ENCODE measurements at regions not wholly inside any gene's neighbourhood (a gene's known extent, or its start where the extent isn't known, plus 50 kb on each side); places are given as distances from the start of the nearest gene placed in this dataset.

GRCh38 chr3:87414271-87414670, 137.9 kb upstream of the POU1F1 start:
- no peak for DNase-seq (ENCODE audit: low spot score)

DNA sequence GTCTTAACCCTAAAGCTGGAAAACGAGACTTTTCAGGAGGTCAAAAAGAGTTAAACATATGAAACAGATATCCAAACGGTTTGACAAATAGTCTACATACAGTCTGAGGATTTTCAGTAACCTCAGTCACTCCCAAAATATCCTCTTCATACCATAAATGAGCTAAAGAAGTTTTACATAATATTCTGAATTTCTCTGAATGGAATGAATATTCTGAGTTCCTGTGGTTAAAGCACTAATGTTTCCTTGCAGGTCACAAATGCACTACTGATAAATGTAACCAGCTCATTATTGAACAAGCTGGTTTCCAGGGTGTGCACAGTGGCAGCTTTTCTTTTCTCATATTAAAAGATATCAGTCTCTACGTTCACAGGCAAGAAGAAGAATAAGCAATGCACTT, 137.4 kb upstream of the POU1F1 start:
- DNase-seq (ENCODE audit: low spot score): no peak

- peak; percentile 2 for DNase-seq (ENCODE audit: low spot score)
Observed at GRCh38 chr3:87410110-87410509, 133.7 kb upstream of the POU1F1 start.

- DNase-seq (ENCODE audit: low spot score): no peak
Observed at GRCh38 chr3:87398168-87398801, 121.9 kb upstream of the POU1F1 start.

GRCh38 chr3:87397211-87397610, 120.8 kb upstream of the POU1F1 start:
- DNase-seq (ENCODE audit: low spot score): no peak

GRCh38 chr3:87390821-87391220, 114.4 kb upstream of the POU1F1 start:
- DNase-seq (ENCODE audit: low spot score): no peak

- DNase-seq (ENCODE audit: low spot score): no peak
Observed at GRCh38 chr3:87390353-87390752, 114.0 kb upstream of the POU1F1 start.

DNA sequence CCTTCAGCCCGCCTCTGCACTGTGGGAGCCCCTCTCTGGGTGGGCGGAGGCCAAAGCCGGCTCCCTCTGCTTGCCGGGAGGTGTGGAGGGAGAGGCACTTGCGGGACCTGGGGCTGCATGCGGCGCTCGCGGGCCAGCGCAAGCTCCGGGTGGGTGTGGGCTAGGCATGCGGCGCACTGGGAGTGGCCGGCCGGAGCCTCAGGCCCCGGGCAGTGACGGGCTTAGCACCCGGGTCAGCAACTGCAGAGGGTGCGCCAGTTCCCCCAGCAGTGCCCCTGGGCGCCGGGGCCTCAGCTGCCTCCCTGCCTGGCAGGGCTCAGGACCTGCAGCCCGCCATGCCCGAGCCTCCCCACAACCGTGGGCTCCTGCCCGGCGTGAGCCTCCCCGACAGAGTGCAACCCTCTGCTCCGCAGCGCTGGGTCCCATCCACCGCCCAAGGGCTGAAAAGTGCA, 98.9 kb upstream of the POU1F1 start:
- no peak for DNase-seq (ENCODE audit: low spot score)

DNA sequence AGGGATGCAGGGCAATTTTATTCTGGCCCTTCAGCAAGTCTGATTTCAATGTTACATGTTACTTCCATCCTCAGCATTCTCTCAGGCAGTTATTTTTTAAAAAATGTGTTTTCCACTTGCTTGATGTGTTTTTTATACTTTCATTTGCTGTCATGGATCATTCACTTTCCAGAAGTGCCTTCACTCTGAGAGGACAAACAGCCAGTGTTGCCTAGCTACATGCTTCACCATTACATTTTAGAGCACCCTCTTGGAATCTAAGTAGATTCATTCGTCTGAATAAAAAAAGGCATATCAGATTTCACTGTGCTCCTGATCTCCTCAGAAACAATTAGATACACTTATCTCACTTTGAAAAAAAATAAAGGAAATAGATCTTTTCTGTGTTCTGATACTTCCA, 93.6 kb upstream of the POU1F1 start:
- DNase-seq (ENCODE audit: low spot score): no peak

DNA sequence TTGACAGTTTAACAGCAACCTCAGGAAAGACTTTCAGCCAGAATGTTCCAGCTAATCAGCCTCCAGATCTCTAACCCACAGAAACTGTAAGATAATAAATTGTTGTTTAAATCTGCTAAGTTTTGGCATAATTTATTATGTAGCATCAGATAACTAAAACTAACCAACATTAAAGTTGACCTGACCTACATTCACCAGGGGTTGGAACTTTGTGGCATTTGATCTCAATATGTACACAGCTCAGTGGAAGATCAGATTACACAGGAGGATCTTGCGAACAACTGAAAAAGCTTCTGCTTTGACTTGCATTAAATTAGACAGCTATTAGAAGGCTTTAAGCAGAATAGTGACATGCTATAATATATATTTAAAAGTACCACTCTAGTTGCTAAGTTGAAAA, 91.4 kb upstream of the POU1F1 start:
- no peak for DNase-seq (ENCODE audit: low spot score)

DNA sequence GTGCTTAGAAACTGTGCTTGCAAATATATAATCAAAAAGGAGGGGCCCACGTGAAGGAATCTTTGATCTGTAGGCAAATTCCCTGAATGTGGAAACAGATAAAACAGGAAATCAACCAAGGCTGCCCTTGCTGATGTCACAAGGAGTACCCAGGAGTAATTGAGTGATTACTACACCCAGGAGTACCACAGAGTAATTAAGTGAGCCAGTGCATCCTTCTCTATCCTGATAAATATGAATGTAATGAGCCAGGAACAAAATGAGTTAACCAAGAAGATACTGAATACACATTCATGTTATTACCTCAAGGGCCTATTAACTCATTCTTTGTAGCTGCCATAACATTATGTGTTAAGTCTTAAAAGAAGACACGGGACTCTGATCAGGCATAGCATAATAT, 87.3 kb upstream of the POU1F1 start:
- no peak for DNase-seq (ENCODE audit: low spot score)

DNA sequence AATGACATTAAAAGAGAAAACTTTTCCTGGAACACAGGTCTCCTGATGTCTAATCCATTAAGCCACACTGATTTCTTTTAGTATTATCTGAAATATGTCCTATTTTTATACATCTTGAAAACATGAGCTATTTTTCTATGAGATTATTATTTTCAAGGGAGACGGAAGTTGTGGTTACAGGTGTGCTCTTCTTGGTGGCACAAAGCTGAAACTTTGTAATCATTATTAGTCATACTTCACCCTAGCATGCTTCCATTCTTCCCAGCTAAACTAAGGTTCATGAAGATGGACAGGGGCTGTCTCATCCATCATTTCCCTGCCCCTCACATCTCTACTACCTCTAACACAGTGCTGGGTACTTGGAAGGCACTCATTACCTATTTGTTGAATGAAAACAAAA, 85.6 kb upstream of the POU1F1 start:
- DNase-seq (ENCODE audit: low spot score): no peak

- no peak for DNase-seq (ENCODE audit: low spot score)
Observed at GRCh38 chr3:87361271-87361670, 84.9 kb upstream of the POU1F1 start.

DNA sequence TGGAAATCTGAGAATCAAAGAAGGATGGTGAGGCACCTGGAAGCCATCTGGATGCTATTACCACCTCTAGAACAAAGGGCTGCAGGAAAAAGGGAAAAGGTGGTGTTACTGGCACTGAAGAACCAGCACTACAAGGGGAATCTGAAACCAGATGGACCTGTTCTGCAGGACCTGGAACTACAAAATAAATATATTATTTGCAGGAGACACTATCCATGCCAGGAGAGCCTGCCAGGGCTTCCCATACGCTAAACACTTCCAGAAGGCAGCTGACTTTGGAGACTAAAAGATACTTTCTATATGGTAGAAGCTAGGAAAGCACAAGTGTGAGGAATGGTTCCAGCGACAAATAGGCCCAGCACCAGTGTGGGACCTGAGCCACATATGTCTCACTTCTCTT, 83.4 kb upstream of the POU1F1 start:
- DNase-seq (ENCODE audit: low spot score): no peak

GRCh38 chr3:87359025-87359424, 82.6 kb upstream of the POU1F1 start:
- DNase-seq (ENCODE audit: low spot score): no peak

DNA sequence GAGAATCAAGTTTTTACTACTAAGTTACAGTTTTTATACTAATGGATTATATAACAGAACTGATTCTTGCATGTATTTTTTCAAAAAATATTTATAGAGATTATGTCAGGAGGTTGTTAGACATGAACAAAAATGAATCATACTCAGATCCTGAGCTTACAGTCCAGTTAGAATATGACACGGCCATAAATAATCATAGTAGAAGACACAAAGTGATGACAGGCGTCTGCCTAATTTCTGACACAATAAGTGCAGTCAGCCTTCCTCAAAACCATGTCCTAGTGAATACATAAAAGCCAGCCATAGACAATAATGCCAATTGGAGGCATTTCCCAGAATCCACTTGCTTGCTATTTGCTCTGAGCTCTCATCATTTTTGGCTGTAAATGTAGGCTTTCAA, 81.7 kb upstream of the POU1F1 start:
- DNase-seq (ENCODE audit: low spot score): no peak

DNA sequence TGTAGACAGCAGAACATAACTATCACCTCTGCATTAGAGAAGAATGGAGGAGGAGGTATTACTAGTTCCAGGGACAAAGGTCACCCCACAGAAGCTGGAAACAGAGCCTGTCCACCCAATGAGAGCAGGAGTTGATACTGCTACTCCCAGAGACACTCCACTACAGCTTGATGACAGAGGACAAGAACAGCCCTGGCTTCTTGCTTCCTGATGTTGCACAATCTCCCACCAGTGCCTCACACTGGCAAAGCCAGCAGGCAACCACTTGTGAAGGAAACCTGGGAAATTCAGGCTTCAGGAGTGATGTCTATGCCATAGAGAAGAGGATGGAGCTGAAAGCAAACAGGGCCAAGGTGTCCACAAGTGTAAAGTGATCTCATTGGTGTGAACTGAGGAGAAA, 78.0 kb upstream of the POU1F1 start:
- DNase-seq (ENCODE audit: low spot score): no peak

DNA sequence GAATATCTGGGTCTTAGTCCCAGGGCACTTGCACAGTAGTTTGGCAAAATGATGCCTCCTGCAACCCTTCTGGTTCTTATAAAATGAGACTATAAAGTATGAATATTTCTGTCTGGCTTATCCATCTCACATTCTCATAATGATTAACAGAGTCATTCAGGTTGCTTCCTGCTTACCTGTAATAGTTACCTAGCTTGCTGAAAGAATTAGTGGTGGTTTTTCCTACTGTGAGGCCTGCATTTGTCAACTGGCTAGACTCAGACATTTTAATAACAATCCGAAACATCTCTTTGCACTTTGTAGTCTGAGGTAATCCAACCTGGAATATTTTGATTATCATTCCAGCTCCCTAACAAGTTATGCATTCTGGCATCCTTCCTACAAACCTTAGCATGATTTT, 75.6 kb upstream of the POU1F1 start:
- no peak for DNase-seq (ENCODE audit: low spot score)

GRCh38 chr3:87350367-87351199, 74.2 kb upstream of the POU1F1 start:
- DNase-seq (ENCODE audit: low spot score): peak; percentile 67

DNA sequence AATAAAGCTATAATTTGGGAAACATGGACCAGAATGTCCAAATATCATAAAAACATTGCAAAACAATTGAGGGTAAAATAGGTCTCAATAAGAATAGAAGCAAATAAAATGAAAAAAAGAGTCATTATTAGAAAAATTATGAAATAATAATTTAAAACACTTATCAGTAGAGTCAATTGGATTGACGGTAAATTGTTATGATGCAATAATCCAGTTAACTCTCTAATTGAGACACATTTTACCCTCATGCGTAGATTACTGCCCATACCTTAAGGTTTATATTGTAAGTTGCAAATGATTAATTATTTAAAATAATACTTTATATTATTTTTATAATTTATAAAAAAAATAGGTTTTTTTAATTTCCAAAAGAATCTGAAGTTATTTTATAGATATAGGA, 73.4 kb upstream of the POU1F1 start:
- no peak for DNase-seq (ENCODE audit: low spot score)

- DNase-seq (ENCODE audit: low spot score): no peak
Observed at GRCh38 chr3:87336761-87337160, 60.4 kb upstream of the POU1F1 start.

DNA sequence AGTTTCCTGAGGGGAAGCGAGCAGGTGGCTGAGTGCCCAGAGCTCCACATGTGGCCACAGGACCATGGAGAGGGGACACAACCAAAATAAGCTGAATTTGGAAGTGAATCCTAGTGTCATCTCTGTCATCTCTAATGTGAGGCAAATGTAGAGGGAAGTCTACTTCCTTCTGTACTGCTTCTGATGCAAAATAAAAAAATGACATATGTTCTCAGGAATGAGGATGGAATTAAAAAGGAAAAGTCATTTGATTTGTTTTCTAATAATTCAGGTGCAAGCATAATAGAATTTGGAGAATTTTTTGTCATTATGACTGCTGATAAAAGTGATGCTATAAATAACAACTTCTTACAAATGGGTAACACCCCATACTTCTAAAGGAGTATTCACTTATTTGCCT, 59.5 kb upstream of the POU1F1 start:
- DNase-seq (ENCODE audit: low spot score): no peak

DNA sequence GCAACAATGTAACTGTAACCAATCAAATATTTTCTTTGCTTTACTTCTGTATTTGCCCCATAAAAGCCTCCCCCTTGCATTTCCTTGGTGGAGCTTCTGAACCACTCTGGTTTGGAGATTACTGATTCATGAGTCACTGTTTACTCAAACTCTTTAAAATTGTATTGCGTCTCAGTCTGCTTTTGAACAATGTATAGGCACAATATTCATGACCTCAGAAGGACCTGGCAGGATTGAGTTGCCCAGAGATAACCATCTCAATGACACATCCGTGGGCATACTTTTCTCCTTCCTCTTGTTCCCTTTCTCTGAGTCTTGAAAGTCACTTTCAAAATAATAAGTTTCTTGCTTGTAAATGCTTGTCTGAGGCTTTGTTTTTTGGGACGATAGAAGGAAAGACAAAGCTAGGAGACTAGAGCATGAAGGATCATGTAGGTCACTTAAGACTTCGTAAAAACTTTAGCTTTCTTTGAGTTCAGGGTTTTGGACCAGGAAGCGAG, 57.1 kb upstream of the POU1F1 start:
- peak; percentile 42 for DNase-seq (ENCODE audit: low spot score)

DNA sequence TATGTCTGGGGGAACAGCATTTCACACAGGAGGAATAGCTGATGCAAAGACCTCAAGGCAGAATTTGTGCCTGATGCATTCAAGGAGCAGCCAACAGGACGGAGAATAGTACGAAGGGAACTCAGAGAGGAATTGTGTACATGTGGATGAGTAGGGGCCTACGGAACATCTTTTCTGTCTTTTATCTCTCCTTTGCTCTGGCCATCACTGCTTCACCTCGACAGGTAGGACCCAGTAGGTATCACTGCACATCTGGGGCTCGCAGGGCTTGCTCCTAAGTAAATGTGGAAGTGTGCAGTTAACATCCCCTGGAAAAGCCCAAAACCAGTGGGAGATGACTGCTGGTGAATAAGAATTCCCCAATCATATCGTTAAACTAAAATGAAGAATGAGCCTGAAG, 56.4 kb upstream of the POU1F1 start:
- DNase-seq (ENCODE audit: low spot score): no peak
